MM.1S (cell line): ENCODE measurements at regions not wholly inside any gene's neighbourhood (a gene's known extent, or its start where the extent isn't known, plus 50 kb on each side); places are given as distances from the start of the nearest gene placed in this dataset.

Source experiments
- DNase-seq: peaks from one replicate; pipeline ENCODE4 v3.0.0-alpha.2; 2015
- H2AFZ ChIP-seq: fragments of 300-600 bp; sonication (generic); 2 replicates; pipeline ENCODE4 v1.6.0; 2016; ENCODE audit warnings: antibody characterized with exemption, low read length
- H3F3A ChIP-seq: fragments of 300-600 bp; sonication (generic); 2 replicates; pipeline ENCODE4 v1.6.1; 2016; ENCODE audit warnings: mild to moderate bottlenecking, antibody characterized with exemption, low read length, moderate library complexity, mixed read lengths; ENCODE audit not compliant: insufficient read depth
- H3K27ac ChIP-seq: fragments of 300-600 bp; sonication (generic); 2 replicates; pipeline ENCODE4 v1.5.1; 2016; ENCODE audit warnings: mild to moderate bottlenecking, low read length
- H3K27me3 ChIP-seq: fragments of 300-600 bp; sonication (generic); replicated peaks from 2 replicates; pipeline ENCODE4 v1.6.0; 2016; ENCODE audit warnings: low read length; ENCODE audit not compliant: insufficient read depth
- H3K36me3 ChIP-seq: fragments of 300-600 bp; sonication (generic); replicated peaks from 2 replicates; pipeline ENCODE4 v1.6.1; 2016; ENCODE audit warnings: mild to moderate bottlenecking, low read length, mixed read lengths; ENCODE audit not compliant: insufficient read depth
- H3K4me1 ChIP-seq: fragments of 300-600 bp; sonication (generic); 2 replicates; pipeline ENCODE4 v1.6.1; 2016; ENCODE audit warnings: low read length, mixed read lengths
- H3K4me2 ChIP-seq: fragments of 300-600 bp; sonication (generic); 2 replicates; pipeline ENCODE4 v1.6.0; 2016; ENCODE audit warnings: low read depth, low read length
- H3K4me3 ChIP-seq: fragments of 300-600 bp; sonication (generic); 2 replicates; pipeline ENCODE4 v1.5.1; 2016; ENCODE audit warnings: low read length, mixed read lengths
- H3K79me2 ChIP-seq: fragments of 300-600 bp; sonication (generic); 2 replicates; pipeline ENCODE4 v1.6.1; 2016; ENCODE audit warnings: mixed run types, low read length, mixed read lengths
- H3K9ac ChIP-seq: fragments of 300-600 bp; sonication (generic); 2 replicates; pipeline ENCODE4 v1.6.1; 2016; ENCODE audit warnings: low read length, mixed read lengths
- H3K9me2 ChIP-seq: fragments of 300-600 bp; sonication (generic); replicated peaks from 2 replicates; pipeline ENCODE4 v1.6.1; 2016; ENCODE audit warnings: mild to moderate bottlenecking, low read length, mixed read lengths; ENCODE audit not compliant: insufficient read depth
- H3K9me3 ChIP-seq: fragments of 300-600 bp; sonication (generic); replicated peaks from 2 replicates; pipeline ENCODE4 v1.6.1; 2016; ENCODE audit warnings: mild to moderate bottlenecking, low read length, mixed read lengths; ENCODE audit not compliant: insufficient read depth
- H4K20me1 ChIP-seq: fragments of 300-600 bp; sonication (generic); 2 replicates; pipeline ENCODE4 v1.6.1; 2016; ENCODE audit warnings: mild to moderate bottlenecking, low read length, moderate library complexity, mixed read lengths; ENCODE audit not compliant: insufficient read depth
- EZH2 ChIP-seq: fragments of 300-600 bp; sonication (generic); optimal IDR thresholded peaks from 2 replicates; pipeline ENCODE3; 2017; ENCODE audit warnings: low read depth, mild to moderate bottlenecking, antibody characterized with exemption, low read length, mixed read lengths
- EZH2phosphoT487 ChIP-seq: fragments of 300-600 bp; sonication (generic); IDR thresholded peaks from 2 replicates; pipeline ENCODE4 v1.6.1; 2018; ENCODE audit warnings: antibody characterized with exemption, low read length
- TF ChIP-seq, protein P1 (sequence below): fragments of 300-600 bp; sonication (generic); IDR thresholded peaks from 2 replicates; pipeline ENCODE4 v1.5.1; 2016; ENCODE audit warnings: antibody characterized with exemption, low read length, mixed read lengths

DNA sequence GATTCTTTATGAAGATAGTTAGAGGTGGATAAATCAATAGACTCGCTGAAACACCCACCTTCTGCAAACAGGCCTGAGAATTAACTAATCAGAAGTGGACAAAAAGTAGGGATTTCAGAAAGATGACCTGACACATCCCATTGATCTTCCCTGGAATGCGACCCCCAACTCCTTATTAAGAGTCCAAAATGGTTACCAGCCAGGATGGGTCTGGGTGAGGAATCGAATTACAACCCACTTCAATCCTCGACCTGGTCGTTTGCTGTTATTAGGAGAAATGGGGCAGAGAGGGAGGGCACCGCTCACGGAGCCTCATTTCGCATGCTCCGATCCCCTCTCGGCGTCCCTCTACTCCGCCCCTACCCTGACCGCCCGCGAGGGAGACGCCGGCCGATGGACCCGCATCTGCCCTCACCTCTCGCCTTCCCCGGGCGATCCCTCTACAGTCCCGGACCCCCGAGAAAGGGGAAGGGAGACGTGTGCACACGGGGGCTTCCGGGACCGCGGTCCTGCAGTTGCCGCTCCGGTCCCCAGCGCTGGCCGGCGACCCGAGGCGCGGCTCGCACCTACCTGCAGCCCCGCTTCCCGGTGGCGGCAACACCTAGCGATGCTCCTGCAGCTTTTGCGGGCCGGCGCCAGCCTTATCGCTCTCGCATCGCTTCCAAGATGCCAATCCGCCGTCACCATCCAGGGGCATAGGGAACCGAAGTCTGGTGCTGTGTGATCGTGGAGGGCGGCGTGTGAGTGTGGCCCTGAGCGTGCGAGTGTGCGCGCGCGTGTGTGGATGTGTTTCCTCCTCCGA is 69.3 kb upstream of the USP15 start:
- Histone ChIP-seq H3K9me3 (no peaks in the 10 kb centered on the region), H3K36me3 (no peaks in the 10 kb centered on the region), H3K4me3 (no peak overlapping the region), H3K79me2 (no peaks in the 10 kb centered on the region), H3K4me2 (no peak overlapping the region), H3F3A (no peaks in the 10 kb centered on the region), H3K9ac (no peak overlapping the region), H3K27ac (no peak overlapping the region), H4K20me1 (no peaks in the 10 kb centered on the region), H3K9me2 (no peaks in the 10 kb centered on the region), H3K4me1 (no peaks in the 10 kb centered on the region), H2AFZ (no peak overlapping the region), H3K27me3 (no peaks in the 10 kb centered on the region)
- no peak for DNase-seq
- TF ChIP-seq EZH2 (no peak), EZH2phosphoT487 (no peak)
- TF ChIP-seq, protein P1, sequence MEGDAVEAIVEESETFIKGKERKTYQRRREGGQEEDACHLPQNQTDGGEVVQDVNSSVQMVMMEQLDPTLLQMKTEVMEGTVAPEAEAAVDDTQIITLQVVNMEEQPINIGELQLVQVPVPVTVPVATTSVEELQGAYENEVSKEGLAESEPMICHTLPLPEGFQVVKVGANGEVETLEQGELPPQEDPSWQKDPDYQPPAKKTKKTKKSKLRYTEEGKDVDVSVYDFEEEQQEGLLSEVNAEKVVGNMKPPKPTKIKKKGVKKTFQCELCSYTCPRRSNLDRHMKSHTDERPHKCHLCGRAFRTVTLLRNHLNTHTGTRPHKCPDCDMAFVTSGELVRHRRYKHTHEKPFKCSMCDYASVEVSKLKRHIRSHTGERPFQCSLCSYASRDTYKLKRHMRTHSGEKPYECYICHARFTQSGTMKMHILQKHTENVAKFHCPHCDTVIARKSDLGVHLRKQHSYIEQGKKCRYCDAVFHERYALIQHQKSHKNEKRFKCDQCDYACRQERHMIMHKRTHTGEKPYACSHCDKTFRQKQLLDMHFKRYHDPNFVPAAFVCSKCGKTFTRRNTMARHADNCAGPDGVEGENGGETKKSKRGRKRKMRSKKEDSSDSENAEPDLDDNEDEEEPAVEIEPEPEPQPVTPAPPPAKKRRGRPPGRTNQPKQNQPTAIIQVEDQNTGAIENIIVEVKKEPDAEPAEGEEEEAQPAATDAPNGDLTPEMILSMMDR, result no peak

- H3K9me3 ChIP-seq, result no peaks in the 10 kb centered on the region
- no peaks in the 10 kb centered on the region for H3K79me2 ChIP-seq
- no peaks in the 10 kb centered on the region for H3F3A ChIP-seq
- H3K27ac ChIP-seq, result no peak overlapping the region
- H3K9ac ChIP-seq, result no peak overlapping the region
- H3K27me3 ChIP-seq, result no peaks in the 10 kb centered on the region
- peak overlapping the region; percentile 78 for H3K4me2 ChIP-seq
- no peaks in the 10 kb centered on the region for H3K4me1 ChIP-seq
- H3K4me3 ChIP-seq, result peak overlapping the region; percentile 57
- no peaks in the 10 kb centered on the region for H3K9me2 ChIP-seq
- H2AFZ ChIP-seq, result peak overlapping the region; percentile 93
- TF ChIP-seq EZH2phosphoT487 (no peak), EZH2 (no peak)
- no peaks in the 10 kb centered on the region for H3K36me3 ChIP-seq
- no peak for DNase-seq
- H4K20me1 ChIP-seq, result no peaks in the 10 kb centered on the region
Measured at GRCh38 chr12:62191491-62192179, 68.6 kb upstream of the USP15 start.

DNA sequence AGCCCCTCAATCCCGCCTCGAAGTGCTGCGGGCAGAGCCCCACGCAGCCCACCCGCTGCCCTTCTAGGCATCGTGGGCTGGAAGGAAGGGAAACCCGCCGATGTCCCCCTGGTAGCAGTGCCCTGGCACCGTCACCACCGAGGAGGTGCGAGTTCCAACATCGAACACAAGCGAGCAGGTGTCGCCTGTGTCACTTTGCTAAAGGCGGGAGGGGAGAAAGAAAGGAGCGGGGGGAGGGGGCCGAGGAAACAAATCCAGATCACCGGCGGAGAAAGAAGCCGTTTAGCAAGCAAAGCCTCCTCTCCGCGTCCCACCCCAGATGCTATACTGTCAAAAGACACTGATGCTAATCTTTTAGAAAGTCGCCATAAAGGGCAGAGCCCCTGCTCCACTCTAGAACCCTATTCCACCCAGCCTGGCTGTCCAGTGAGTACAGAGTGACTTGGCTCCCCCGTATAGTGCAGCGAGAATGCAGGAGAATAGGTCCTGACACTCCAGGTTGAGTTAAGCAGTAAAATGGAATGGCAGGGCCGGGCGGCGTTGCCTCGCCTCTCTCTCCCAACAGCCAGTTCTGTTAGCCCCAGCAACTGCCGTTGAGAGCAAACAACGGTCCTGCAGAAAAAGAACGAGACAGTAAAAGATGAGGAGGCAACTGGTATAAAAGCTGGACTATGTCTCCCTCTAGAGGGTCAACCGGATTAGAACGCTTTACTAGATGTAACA is 67.9 kb upstream of the USP15 start:
- H3K4me3 ChIP-seq, result peak overlapping the region; percentile 57
- H3K36me3 ChIP-seq, result no peaks in the 10 kb centered on the region
- H3K9ac ChIP-seq, result no peak overlapping the region
- H3K9me2 ChIP-seq, result no peaks in the 10 kb centered on the region
- H4K20me1 ChIP-seq, result no peaks in the 10 kb centered on the region
- H2AFZ ChIP-seq, result peak overlapping the region; percentile 93
- H3F3A ChIP-seq, result no peaks in the 10 kb centered on the region
- H3K79me2 ChIP-seq, result no peaks in the 10 kb centered on the region
- H3K27me3 ChIP-seq, result no peaks in the 10 kb centered on the region
- H3K9me3 ChIP-seq, result no peaks in the 10 kb centered on the region
- H3K27ac ChIP-seq, result no peak overlapping the region
- H3K4me2 ChIP-seq, result peak overlapping the region; percentile 78
- peak; percentile 86 for DNase-seq
- no peaks in the 10 kb centered on the region for H3K4me1 ChIP-seq
- no peak for TF ChIP-seq EZH2
- no peak for TF ChIP-seq EZH2phosphoT487
- TF ChIP-seq, protein P1, result peak; percentile 74
